Hematopoietic multipotent progenitor cell treated with erythropoietin and hydrocortisone succinate and interleukin-3 and kit ligand, for 15 days (in vitro differentiated cells): ENCODE measurements at regions not wholly inside any gene's neighbourhood (a gene's known extent, or its start where the extent isn't known, plus 50 kb on each side); places are given as distances from the start of the nearest gene placed in this dataset.
"Not testable (repeated sequence)": the region's sequence is repeated elsewhere in the genome, so short reads cannot be mapped to it uniquely, and the experiment has no call there.

ENCODE experiments used
- DNase-seq: peaks from one replicate; pipeline ENCODE4 v3.0.0-alpha.2; 2015; ENCODE audit warnings: low spot score

DNA sequence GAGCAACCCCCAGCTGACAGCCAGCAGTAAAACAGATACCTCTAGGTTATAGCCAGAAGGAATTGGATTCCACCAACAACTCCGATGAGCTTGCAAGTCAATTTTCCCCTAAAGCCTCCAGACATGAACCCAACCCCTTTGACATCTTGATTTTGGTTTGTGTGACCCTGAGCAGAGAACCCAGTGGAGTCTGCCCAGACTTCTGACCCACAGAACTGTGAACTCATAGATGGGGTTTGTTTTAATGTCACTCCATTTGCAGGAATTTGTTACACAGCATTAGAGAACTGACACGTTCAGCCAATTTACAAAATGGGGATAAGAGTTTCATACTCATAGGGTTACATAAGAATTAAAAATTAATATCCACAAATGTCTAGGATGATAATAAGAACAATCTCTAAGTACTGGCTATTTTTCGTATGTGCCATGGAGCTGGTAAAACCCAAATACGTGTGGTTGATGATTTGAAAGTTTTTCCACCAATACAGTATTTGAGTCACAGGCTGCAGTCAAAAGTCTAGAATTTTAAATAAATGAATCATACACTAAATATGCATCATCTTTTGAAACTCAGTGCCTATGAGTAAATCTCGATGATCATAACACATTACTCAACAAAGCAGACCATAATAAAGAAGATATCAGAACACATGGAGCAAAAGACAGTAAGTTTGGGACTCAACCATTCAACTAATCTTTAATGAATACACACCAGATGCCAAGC lies 380.0 kb downstream of the ANAPC1 start:
- not testable (repeated sequence) for DNase-seq

DNA sequence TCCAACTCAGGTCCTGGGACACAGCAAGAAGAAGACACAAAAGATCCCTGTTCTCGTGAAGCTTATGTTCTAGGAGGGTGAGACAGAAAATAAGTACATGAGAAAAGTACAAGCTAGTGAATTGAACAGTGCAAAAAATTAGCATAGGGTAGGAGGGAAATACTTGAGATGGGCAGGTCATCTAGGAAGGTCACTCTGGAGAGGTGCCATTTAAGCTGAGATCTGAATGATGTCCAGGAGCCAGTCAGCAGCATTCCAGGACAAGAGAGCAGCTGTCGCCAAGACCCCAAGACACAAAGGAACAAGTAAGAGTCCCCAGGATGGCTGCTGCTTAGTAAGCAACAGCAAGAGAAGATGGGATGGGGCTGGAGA lies 379.4 kb downstream of the ANAPC1 start:
- DNase-seq: not testable (repeated sequence)

DNA sequence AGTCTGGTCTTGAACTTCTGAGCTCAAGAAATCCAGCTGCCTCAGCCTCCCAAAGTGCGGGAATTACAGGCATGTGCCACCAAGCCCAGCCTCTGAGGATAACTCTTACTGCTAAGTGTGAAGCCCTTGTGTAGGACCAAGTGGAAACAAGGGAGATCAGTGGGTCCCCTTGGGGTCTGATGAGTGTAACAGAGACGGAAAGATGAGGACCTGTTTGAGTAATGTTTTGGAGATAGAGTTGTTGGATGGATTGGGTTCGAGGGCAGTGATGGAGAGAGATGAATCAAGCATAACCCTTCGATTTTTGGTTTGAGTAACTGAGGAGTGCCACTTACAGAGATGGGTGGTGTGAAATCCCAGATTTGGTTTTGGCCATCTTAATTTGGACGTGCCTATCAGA lies 378.7 kb downstream of the ANAPC1 start:
- not testable (repeated sequence) for DNase-seq

DNA sequence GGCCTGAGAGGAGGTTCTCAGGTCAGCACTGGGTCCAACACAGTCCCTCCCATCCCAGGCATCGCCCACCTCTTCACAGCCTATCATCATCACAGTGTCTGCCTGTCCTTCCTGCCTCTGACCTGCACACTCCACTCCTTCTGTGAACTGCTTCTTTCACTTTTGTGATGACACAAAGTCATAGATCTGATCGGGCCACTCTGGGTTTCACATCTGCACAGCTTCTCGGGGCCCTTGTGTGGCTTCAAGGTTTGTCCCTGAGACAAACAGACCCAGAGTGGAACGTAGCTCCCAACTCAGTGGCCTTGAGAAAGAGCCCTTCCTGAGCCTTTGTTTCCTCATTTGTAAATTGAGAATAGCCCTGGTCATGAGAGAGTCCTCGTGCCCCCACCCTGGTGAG lies 377.1 kb downstream of the ANAPC1 start:
- not testable (repeated sequence) for DNase-seq

DNA sequence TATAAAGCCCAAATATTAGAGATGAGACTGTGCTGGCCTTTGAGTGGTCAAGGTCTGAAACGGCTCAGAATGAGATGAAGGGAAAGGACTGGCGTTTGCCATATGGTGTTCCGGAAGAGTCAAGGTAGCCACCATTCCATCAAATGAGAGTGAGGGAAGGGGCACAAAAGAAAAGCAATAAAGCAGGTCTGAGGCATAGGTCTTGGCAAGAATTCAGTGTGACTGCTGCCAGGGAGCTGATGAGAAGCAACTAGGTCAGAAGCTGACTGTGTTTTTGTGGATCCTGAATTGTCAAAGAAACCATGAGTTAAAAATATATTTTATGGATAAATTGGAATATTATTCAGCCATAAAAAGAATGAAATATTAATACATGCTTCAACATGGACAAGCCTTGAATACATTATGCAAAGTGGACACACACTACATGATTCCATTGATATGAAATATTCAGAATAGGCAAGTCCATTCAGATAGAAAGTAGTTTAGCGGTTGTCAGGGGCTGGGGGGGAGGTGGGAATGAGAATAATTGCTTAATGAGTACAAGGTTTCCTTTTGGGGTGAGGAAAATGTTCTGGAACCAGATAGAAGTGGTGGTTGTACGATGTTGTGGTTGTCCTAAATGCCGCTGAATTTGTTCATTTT lies 374.6 kb downstream of the ANAPC1 start:
- DNase-seq: not testable (repeated sequence)

DNA sequence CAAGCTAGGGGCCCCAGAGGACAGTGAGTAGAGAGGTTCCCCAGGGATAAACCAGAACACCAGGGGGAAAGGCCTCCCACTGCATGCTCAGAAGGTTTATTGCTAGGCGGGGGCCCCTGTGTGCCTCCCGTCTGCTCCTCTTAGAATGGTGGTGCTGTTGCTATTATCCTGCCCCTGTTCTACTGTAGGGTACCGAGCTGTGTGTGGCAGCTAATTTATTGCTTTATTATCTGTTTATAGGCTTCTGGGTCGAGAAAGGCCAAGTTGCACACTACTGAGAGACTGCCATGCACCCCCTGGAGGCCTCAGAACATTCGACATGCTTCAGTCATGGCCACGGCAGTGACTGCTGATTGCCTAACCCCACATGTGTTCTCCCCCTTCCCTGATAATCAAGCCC lies 373.6 kb downstream of the ANAPC1 start:
- not testable (repeated sequence) for DNase-seq

DNA sequence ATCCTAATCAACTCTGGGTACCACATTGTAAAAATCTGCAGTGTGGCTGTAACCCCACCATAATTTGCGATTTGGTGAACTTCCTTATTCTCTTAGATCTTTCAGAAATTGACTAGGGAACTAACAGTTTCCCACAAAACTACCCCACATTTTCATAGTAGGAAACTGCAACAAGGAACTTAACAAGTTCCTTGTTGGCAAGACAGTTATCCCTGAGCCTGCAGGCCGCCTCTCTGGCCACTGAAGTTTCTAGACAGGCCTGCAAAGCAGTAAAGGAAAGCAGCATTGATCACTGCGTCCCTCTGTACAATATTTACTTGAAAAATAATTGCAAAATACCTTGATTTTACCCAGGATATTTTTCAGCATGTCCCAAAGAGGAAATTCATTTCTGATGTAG lies 372.9 kb downstream of the ANAPC1 start:
- DNase-seq: not testable (repeated sequence)

DNA sequence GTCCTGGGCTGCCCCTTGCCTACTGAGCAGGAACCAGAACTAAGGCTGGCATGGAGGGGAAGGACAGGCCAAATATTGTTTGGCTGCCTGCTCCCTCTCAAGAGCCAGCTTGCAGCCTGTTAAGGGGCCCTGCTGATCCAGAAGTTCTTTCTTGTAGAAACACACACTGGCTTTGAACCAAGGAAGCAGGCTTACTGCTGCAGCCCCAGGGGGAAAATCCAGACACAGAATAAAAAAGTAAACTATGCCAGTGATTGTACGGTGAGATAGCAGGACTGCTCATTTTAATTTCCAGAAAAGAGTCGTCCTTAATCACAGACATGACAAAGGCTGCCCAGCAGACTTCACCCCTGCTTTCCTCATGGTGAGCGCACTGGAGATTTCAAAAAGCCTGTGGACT lies 371.6 kb downstream of the ANAPC1 start:
- not testable (repeated sequence) for DNase-seq

DNA sequence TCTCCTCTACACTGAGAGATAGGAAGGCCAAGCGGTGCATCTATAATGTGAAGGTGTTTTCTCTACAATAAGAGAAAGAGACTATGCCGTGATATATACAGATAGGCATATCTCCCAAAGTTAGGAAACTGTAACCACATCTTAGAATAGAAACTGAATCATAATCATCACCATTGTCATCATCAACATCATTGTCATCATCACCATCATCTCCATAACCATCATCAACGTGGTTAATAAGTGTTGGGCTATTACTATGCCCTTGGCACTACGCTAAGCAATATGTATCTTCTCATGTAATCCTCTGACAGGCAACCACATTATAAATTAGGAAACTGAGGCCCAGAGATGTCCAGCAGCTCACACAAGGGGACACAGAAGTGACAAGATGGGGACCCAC lies 369.9 kb downstream of the ANAPC1 start:
- not testable (repeated sequence) for DNase-seq

DNA sequence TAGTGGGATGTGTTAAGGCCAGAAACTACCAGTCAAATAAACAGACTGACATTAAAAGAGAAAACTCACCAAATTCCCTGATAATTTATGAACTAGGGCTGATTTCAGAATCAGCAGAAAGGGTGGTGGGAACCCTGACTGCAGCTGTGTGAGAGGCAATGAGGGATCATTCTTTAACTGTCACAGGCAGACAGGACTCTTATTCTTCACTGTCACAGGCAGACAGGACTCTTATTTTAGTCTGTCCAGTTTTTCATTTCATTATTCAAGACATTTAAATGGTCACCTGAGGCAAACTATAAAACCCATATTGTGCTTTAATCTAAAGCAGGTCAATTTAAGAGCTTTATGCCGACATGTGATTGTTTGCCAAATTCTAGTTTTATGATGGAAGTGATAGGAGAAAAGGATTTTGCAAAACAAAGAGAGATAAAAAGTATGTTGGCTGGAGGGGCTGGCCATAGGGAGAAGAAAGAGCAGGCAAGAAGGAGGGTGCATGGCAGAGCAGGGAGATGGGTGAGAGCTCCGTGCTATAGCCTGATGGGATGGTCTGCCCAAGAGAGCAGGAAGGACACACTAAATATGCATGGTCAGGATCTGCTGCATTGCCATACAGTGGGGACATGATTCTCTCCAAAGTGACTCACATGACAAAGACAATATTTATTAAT lies 366.8 kb downstream of the ANAPC1 start:
- not testable (repeated sequence) for DNase-seq

DNA sequence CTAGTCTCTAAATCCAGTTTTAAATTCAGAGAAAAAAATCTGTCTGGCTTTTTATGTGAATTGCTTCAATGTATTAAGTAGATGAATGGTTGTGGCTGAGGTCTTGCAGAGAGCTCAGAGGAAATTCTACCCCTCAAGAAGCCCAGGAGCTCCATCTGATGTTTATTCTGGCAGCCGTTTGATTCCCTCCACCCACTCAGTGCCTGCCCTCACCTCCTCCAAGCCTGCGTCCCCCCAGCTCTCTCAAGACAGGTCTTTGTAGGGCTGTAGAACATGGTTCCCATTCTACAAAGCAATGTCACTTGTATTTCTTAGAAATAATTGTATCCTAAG lies 366.3 kb downstream of the ANAPC1 start:
- DNase-seq: not testable (repeated sequence)

DNA sequence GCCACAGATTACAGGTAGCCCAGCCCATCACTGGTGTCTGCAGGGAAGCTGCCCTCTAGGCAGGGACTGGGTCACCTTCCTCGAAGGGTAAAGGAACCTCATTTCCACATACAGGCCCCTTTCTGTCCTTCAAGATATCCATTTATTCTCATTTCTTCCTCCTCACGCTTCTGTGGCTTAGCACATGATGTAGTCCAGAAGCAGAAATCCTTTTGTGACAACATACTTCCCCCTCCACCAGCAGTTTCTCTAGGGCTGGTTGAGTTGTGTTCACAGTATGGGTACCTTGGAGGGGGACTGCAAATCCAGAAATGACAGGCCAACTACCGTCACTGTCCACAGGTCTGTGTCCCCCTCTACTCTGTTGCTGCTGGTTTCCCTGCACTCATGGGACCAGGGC lies 364.9 kb downstream of the ANAPC1 start:
- no peak for DNase-seq

DNA sequence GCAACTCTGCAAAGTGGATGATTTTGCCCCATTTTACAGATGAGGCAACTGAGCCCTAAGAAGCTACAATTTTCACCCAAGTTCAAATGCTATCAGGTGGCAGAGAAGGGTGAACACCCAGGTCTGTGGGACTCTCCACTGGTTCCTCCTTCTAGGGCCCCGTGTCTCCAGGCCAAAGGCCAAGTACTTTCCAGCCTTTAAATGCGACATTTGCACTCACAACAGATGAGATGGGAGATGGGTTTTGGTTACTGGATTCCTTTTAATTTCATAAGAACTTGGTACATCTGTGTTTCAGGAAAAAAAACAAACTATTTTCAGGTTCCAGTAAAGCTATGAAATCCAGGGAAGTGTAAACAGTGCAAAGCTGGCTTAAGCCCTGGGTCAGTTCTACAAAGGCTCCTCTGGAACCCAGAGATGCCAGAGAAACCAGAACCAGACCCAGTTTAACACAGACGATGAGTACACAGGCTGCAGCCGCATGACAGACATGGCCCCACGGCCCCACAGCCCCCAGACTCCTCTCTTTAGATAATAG lies 361.7 kb downstream of the ANAPC1 start:
- DNase-seq: no peak

DNA sequence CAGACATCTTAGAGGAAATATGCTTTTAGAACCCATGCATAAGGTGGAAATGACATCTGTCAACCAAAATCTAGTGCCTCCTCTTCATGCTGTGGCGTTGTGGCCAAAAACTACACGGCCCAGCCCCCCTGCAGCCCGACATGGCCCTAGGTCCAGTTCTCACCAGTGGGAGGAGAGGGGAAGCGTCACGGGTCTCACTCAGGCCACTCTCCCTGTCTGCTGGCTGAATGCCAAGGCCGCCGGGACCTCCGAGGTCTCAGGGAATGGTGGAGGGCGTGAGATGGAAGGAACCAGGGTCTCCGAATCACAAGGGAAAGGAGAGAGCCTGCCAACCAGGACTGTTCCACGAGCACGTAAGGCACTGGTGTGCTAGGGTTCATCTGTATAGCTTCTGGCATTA lies 361.0 kb downstream of the ANAPC1 start:
- DNase-seq: no peak

DNA sequence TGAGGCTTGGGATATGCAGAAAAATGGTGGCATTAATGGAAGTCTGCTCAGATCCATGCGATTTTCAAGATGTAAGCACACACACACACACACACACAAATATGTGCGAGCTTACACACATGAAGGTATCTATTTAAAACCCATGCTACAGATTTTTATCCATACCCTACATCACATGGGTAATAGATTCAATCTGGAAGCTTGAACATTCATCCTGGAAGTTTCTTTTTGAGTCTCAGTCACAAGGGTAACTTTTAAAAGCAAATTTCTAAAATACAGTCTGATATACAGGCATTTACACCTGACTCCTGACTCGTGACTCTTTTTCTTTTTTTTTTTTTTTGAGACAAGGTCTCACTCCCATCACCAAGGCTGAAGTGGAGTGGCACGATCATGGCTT lies 359.0 kb downstream of the ANAPC1 start:
- not testable (repeated sequence) for DNase-seq

DNA sequence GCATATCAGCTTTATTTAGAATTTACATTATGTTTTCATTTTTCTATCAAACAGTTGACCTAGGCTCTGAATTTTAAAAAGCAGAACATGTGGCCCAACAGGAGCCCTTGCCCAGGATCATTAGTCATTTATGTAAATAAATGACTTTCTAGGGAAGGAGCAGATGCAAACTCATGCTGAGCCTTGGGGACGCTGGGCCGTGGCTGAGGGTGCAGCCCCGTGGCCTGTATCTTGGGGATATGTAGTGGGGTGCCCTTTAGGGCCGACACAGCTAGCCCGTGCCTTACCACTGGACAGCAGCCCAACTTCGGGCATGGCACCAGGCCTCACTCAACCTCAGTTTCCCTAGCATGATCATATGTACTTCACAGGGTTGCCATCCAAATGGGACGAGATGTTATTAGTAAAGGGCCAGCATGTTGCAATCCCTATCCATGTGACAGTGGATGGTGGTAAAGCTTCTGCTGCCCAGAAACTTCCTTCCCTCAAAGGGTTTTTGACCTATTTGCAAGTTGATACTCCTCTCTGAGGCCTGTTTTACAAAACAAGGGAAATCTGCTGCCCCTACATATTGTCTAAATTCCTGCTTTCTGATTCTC lies 357.9 kb downstream of the ANAPC1 start:
- not testable (repeated sequence) for DNase-seq

DNA sequence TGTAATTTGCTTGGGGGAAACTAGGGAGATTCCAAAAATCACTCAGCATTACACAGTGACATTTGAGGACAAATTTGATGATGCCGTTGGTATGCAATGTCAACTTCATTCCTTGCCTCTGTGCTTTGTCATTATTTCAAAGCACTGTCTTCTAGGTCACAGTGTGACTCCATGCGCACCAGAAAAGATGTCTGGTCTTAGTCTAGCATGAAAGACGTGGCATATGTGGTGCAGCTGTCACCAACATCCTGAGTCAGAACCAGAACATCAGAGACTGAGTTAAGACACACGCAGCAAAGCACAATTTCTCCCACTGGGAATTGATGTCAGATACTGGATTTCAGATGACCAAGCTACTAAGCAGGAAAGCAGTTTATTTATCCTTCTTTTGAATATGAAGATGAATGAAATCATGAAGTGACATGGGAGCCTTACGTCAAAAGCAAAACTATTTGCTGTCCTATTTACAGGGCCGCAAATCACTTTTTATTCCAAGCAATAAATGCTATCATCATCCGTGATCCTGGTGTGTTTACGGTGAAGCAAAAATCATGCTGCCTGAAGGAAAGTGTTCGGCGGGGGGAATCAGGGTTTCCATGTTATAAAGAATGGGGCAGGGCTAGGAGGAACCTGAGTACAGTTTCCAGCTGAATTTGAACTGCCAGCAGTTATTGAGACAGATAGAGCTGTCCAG lies 356.1 kb downstream of the ANAPC1 start:
- DNase-seq: not testable (repeated sequence)

DNA sequence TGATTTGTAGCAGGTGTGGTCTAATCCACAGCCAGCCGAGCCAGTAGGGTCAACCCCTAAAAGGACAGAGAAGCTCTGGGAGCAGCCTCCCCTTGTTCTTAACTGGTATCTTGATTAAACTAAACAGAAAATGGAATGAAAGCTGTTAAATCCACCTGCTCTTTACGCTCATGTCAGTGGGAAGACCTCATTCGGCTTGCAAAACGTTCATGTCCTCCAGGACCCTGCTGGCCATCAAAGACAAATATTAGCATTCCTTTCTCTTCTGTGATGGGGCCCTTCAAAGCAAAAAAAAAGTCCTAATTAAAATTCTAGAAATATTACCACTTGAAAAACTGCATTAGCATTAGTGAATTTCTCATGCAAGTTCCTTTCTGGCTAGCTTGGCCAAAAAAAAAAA lies 355.0 kb downstream of the ANAPC1 start:
- DNase-seq: not testable (repeated sequence)

DNA sequence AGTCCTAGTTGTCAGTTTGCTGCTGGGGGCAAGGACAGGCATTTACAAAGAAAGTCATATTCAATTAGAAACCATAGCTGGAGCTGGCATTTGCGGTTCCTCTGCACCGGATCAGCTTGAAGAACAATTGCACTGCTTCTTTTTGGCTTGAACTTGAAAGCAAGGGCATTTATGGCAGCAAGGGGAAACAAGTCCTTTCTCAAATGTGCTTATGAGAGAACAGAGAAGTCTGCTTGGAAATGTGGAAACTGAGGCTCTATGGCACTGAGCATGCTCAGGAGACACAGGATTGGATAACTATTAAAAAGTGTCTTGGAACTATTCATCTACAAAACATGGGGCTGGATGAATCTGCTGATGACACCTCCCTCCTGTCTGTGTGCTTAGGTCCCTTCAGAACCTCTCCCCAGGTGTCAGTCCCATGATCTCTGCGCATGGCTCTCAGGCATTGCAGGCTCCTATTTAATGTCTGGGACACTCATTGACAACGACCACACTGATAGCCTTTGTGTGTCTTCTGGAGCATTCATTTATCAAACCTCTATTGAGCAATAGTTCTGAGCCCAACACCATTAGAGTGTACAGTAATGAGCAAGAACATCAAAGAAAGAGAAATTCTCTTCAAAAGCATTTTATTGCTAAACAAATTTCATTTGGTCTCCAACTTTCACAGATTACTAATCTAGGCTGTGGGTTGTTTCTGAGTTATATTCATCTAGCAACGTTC lies 353.6 kb downstream of the ANAPC1 start:
- not testable (repeated sequence) for DNase-seq

DNA sequence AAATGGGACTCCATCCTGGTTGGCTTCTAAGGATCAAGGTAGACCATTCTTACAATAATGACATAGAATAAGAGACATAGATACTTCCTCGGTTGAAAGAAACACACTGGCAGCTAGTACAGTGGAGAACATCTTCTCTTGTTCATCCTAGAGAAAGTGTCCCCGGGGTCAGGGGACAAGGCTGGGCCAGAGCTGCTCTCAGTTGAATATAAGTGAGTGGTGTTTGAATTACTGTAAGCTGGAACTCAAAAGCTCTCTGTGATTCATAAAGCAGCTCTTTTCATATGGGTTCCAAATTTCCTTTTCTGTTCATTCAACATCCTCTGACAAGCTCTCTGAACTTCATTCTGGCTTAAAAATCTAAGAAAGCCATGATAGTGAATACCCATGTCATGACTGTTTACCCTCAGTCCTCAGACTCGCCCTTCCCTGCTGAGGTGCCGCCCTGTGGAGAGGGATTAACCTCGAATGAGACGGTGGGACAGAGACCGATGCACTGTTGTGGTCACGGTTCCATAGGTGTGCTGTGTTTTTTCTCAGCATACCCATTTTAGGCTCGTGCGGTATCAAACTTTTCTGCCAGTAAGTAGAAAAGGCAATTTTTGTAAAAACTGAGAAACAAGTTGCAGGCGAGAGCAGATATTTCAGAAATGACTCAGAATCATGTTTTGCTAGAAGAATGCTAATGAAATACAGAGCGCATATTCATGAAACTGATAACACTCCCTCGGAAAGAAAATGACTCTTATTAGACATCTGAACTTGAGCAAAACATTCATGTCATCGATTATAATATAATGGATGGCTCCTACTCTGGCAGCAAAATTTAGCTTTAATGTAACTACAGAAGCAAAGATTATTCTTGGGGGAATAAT lies 351.1 kb downstream of the ANAPC1 start:
- DNase-seq: not testable (repeated sequence)
